ENCODE measurements at regions not wholly inside any gene's neighbourhood (a gene's known extent, or its start where the extent isn't known, plus 50 kb on each side); places are given as distances from the start of the nearest gene placed in this dataset.

- H3K27me3 ChIP-seq (ENCODE audit: control insufficient read depth, insufficient read depth, low read length): no peaks in the 10 kb centered on the region
- no peak overlapping the region for H3K27ac ChIP-seq (ENCODE audit: low read length)
- no CpG with 5 or more reads among the region's 1 CpG for WGBS (ENCODE audit: insufficient coverage)
- no peaks in the 10 kb centered on the region for H3K36me3 ChIP-seq (ENCODE audit: control insufficient read depth, insufficient read depth, low read length)
- no peak overlapping the region for H3K4me3 ChIP-seq (ENCODE audit: low read length)
- H3K9me3 ChIP-seq (replicated peaks; ENCODE audit: control insufficient read depth, low read depth, low read length): peaks cover 9% of the 10 kb centered on the region
- H3K4me1 ChIP-seq (ENCODE audit: control insufficient read depth, insufficient read depth, low read length): no peaks in the 10 kb centered on the region
- DNase-seq: no peak
Measured at GRCh38 chr5:143946837-143947236, 134.9 kb downstream of the HMHB1 start.

GRCh38 chr5:143947313-143947712 lies 135.4 kb downstream of the HMHB1 start:
- H3K4me1 ChIP-seq (ENCODE audit: control insufficient read depth, insufficient read depth, low read length): no peaks in the 10 kb centered on the region
- no peaks in the 10 kb centered on the region for H3K27me3 ChIP-seq (ENCODE audit: control insufficient read depth, insufficient read depth, low read length)
- DNase-seq: no peak
- WGBS (ENCODE audit: insufficient coverage): no CpG with 5 or more reads among the region's 2 CpGs
- no peak overlapping the region for H3K27ac ChIP-seq (ENCODE audit: low read length)
- H3K9me3 ChIP-seq (replicated peaks; ENCODE audit: control insufficient read depth, low read depth, low read length): peaks cover 7% of the 10 kb centered on the region
- H3K4me3 ChIP-seq (ENCODE audit: low read length): no peak overlapping the region
- H3K36me3 ChIP-seq (ENCODE audit: control insufficient read depth, insufficient read depth, low read length): no peaks in the 10 kb centered on the region

- no CpG with 5 or more reads among the region's 2 CpGs for WGBS (ENCODE audit: insufficient coverage)
- Histone ChIP-seq H3K27me3 (ENCODE audit: control insufficient read depth, insufficient read depth, low read length) (no peaks in the 10 kb centered on the region), H3K9me3 (replicated peaks; ENCODE audit: control insufficient read depth, low read depth, low read length) (no peaks in the 10 kb centered on the region), H3K27ac (ENCODE audit: low read length) (no peak overlapping the region), H3K4me1 (ENCODE audit: control insufficient read depth, insufficient read depth, low read length) (no peaks in the 10 kb centered on the region), H3K4me3 (ENCODE audit: low read length) (no peak overlapping the region), H3K36me3 (ENCODE audit: control insufficient read depth, insufficient read depth, low read length) (no peaks in the 10 kb centered on the region)
- DNase-seq: no peak
Measured at GRCh38 chr5:143952809-143953208, 140.8 kb downstream of the HMHB1 start.

- no peak overlapping the region for H3K27ac ChIP-seq (ENCODE audit: low read length)
- H3K36me3 ChIP-seq (ENCODE audit: control insufficient read depth, insufficient read depth, low read length): no peaks in the 10 kb centered on the region
- no peak for DNase-seq
- no peaks in the 10 kb centered on the region for H3K9me3 ChIP-seq (replicated peaks; ENCODE audit: control insufficient read depth, low read depth, low read length)
- no peaks in the 10 kb centered on the region for H3K27me3 ChIP-seq (ENCODE audit: control insufficient read depth, insufficient read depth, low read length)
- H3K4me1 ChIP-seq (ENCODE audit: control insufficient read depth, insufficient read depth, low read length): no peaks in the 10 kb centered on the region
- H3K4me3 ChIP-seq (ENCODE audit: low read length): no peak overlapping the region
- 80% methylated on average over 1 of the region's 4 CpGs for WGBS (ENCODE audit: insufficient coverage)
Measured at GRCh38 chr5:143953851-143954250, 141.9 kb downstream of the HMHB1 start.

- Histone ChIP-seq H3K36me3 (ENCODE audit: control insufficient read depth, insufficient read depth, low read length) (no peaks in the 10 kb centered on the region), H3K27ac (ENCODE audit: low read length) (peak overlapping the region; percentile 54), H3K27me3 (ENCODE audit: control insufficient read depth, insufficient read depth, low read length) (no peaks in the 10 kb centered on the region), H3K4me1 (ENCODE audit: control insufficient read depth, insufficient read depth, low read length) (no peaks in the 10 kb centered on the region), H3K9me3 (replicated peaks; ENCODE audit: control insufficient read depth, low read depth, low read length) (no peaks in the 10 kb centered on the region), H3K4me3 (ENCODE audit: low read length) (no peak overlapping the region)
- no CpG with 5 or more reads among the region's 2 CpGs for WGBS (ENCODE audit: insufficient coverage)
- peak; percentile 95 for DNase-seq
Measured at GRCh38 chr5:143955141-143955540, 143.2 kb downstream of the HMHB1 start.

GRCh38 chr5:143957455-143957854 lies 145.5 kb downstream of the HMHB1 start:
- DNase-seq: no peak
- no peak overlapping the region for H3K4me3 ChIP-seq (ENCODE audit: low read length)
- H3K4me1 ChIP-seq (ENCODE audit: control insufficient read depth, insufficient read depth, low read length): no peaks in the 10 kb centered on the region
- no peaks in the 10 kb centered on the region for H3K36me3 ChIP-seq (ENCODE audit: control insufficient read depth, insufficient read depth, low read length)
- WGBS (ENCODE audit: insufficient coverage): no CpG with 5 or more reads among the region's 1 CpG
- H3K27me3 ChIP-seq (ENCODE audit: control insufficient read depth, insufficient read depth, low read length): no peaks in the 10 kb centered on the region
- H3K9me3 ChIP-seq (replicated peaks; ENCODE audit: control insufficient read depth, low read depth, low read length): no peaks in the 10 kb centered on the region
- no peak overlapping the region for H3K27ac ChIP-seq (ENCODE audit: low read length)

GRCh38 chr5:143962201-143962600 lies 150.2 kb downstream of the HMHB1 start:
- Histone ChIP-seq H3K36me3 (ENCODE audit: control insufficient read depth, insufficient read depth, low read length) (no peaks in the 10 kb centered on the region), H3K4me3 (ENCODE audit: low read length) (no peak overlapping the region)
- WGBS (ENCODE audit: insufficient coverage): no CpG with 5 or more reads among the region's 1 CpG

GRCh38 chr5:143964919-143965318 lies 153.0 kb downstream of the HMHB1 start:
- no peaks in the 10 kb centered on the region for H3K27me3 ChIP-seq (ENCODE audit: control insufficient read depth, insufficient read depth, low read length)
- H3K4me1 ChIP-seq (ENCODE audit: control insufficient read depth, insufficient read depth, low read length): no peaks in the 10 kb centered on the region
- WGBS (ENCODE audit: insufficient coverage): 100% methylated on average over 1 of the region's 3 CpGs
- no peaks in the 10 kb centered on the region for H3K9me3 ChIP-seq (replicated peaks; ENCODE audit: control insufficient read depth, low read depth, low read length)
- no peak for DNase-seq
- no peak overlapping the region for H3K4me3 ChIP-seq (ENCODE audit: low read length)
- H3K27ac ChIP-seq (ENCODE audit: low read length): no peak overlapping the region
- H3K36me3 ChIP-seq (ENCODE audit: control insufficient read depth, insufficient read depth, low read length): no peaks in the 10 kb centered on the region

More at GRCh38 chr5:143962201-143962600, 150.2 kb downstream of the HMHB1 start:
- Histone ChIP-seq H3K27me3 (ENCODE audit: control insufficient read depth, insufficient read depth, low read length) (no peaks in the 10 kb centered on the region), H3K9me3 (replicated peaks; ENCODE audit: control insufficient read depth, low read depth, low read length) (no peaks in the 10 kb centered on the region), H3K4me1 (ENCODE audit: control insufficient read depth, insufficient read depth, low read length) (no peaks in the 10 kb centered on the region), H3K27ac (ENCODE audit: low read length) (no peak overlapping the region)
- DNase-seq: no peak

GRCh38 chr5:143966280-143966679 lies 154.3 kb downstream of the HMHB1 start:
- WGBS (ENCODE audit: insufficient coverage): no CpG with 5 or more reads among the region's 1 CpG

GRCh38 chr5:143968071-143968878 lies 156.3 kb downstream of the HMHB1 start:
- no peaks in the 10 kb centered on the region for H3K9me3 ChIP-seq (replicated peaks; ENCODE audit: control insufficient read depth, low read depth, low read length)
- H3K4me3 ChIP-seq (ENCODE audit: low read length): no peak overlapping the region
- peak; percentile 74 for DNase-seq
- no peaks in the 10 kb centered on the region for H3K36me3 ChIP-seq (ENCODE audit: control insufficient read depth, insufficient read depth, low read length)
- no peak overlapping the region for H3K27ac ChIP-seq (ENCODE audit: low read length)
- H3K4me1 ChIP-seq (ENCODE audit: control insufficient read depth, insufficient read depth, low read length): no peaks in the 10 kb centered on the region
- no CpG with 5 or more reads among the region's 3 CpGs for WGBS (ENCODE audit: insufficient coverage)
- H3K27me3 ChIP-seq (ENCODE audit: control insufficient read depth, insufficient read depth, low read length): peaks cover 3% of the 10 kb centered on the region

More at GRCh38 chr5:143966280-143966679, 154.3 kb downstream of the HMHB1 start:
- no peak overlapping the region for H3K4me3 ChIP-seq (ENCODE audit: low read length)
- no peak overlapping the region for H3K27ac ChIP-seq (ENCODE audit: low read length)
- DNase-seq: no peak
- peaks cover 3% of the 10 kb centered on the region for H3K27me3 ChIP-seq (ENCODE audit: control insufficient read depth, insufficient read depth, low read length)
- no peaks in the 10 kb centered on the region for H3K9me3 ChIP-seq (replicated peaks; ENCODE audit: control insufficient read depth, low read depth, low read length)
- H3K36me3 ChIP-seq (ENCODE audit: control insufficient read depth, insufficient read depth, low read length): no peaks in the 10 kb centered on the region
- H3K4me1 ChIP-seq (ENCODE audit: control insufficient read depth, insufficient read depth, low read length): no peaks in the 10 kb centered on the region

Data from muscle of leg (tissue), 3 donors.